HG02970 (cell line): ENCODE measurements at regions not wholly inside any gene's neighbourhood (a gene's known extent, or its start where the extent isn't known, plus 50 kb on each side); places are given as distances from the start of the nearest gene placed in this dataset.
"Not testable (repeated sequence)": the region's sequence is repeated elsewhere in the genome, so short reads cannot be mapped to it uniquely, and the experiment has no call there.

Experiments
- ATAC-seq: cut with Tn5 transposase; IDR thresholded peaks from one replicate; pipeline ENCODE4 v1.9.1; 2021; ENCODE audit warnings: mild to moderate bottlenecking, moderate library complexity, moderate number of reproducible peaks; ENCODE audit not compliant: unreplicated experiment, low FRiP score

- ATAC-seq: no peak
Observed at GRCh38 chr2:175872721-175873120, 129.3 kb downstream of the LNPK start.

- no peak for ATAC-seq
Observed at GRCh38 chr2:175872005-175872348, 130.1 kb downstream of the LNPK start.

- no peak for ATAC-seq
Observed at GRCh38 chr2:175871331-175872004, 130.6 kb downstream of the LNPK start.

- ATAC-seq: no peak
Observed at GRCh38 chr2:175865716-175866115, 136.4 kb downstream of the LNPK start.

- ATAC-seq: no peak
Observed at GRCh38 chr2:175864137-175864850, 137.8 kb downstream of the LNPK start.

GRCh38 chr2:175861958-175862357 lies 140.1 kb downstream of the LNPK start:
- no peak for ATAC-seq

- ATAC-seq: no peak
Observed at GRCh38 chr2:175855794-175856453, 146.1 kb downstream of the LNPK start.

GRCh38 chr2:175855236-175855635 lies 146.8 kb downstream of the LNPK start:
- no peak for ATAC-seq

- ATAC-seq: no peak
Observed at GRCh38 chr2:175854665-175855064, 147.4 kb downstream of the LNPK start.

GRCh38 chr2:175854129-175854528 lies 147.9 kb downstream of the LNPK start:
- no peak for ATAC-seq

- no peak for ATAC-seq
Observed at GRCh38 chr2:175853616-175853890, 148.5 kb downstream of the LNPK start.

GRCh38 chr2:175852879-175853615 lies 149.0 kb downstream of the LNPK start:
- ATAC-seq: no peak

- ATAC-seq: no peak
Observed at GRCh38 chr2:175847128-175847527, 154.9 kb downstream of the LNPK start.

GRCh38 chr2:175844169-175844568 lies 157.9 kb downstream of the LNPK start:
- ATAC-seq: no peak

- no peak for ATAC-seq
Observed at GRCh38 chr2:175843625-175844024, 158.4 kb downstream of the LNPK start.

- no peak for ATAC-seq
Observed at GRCh38 chr2:175842996-175843395, 159.1 kb downstream of the LNPK start.

GRCh38 chr2:175840765-175841164 lies 161.3 kb downstream of the LNPK start:
- not testable (repeated sequence) for ATAC-seq

- ATAC-seq: no peak
Observed at GRCh38 chr2:175840256-175840655, 161.8 kb downstream of the LNPK start.

GRCh38 chr2:175838979-175839378 lies 163.1 kb downstream of the LNPK start:
- ATAC-seq: no peak

- ATAC-seq: no peak
Observed at GRCh38 chr2:175837046-175837445, 165.0 kb downstream of the LNPK start.

- no peak for ATAC-seq
Observed at GRCh38 chr2:175836361-175836760, 165.7 kb downstream of the LNPK start.
